ENCODE measurements at regions not wholly inside any gene's neighbourhood (a gene's known extent, or its start where the extent isn't known, plus 50 kb on each side); places are given as distances from the start of the nearest gene placed in this dataset.

GRCh38 chr10:128885573-128886555, 581.2 kb upstream of the MGMT start:
- no peak for DNase-seq

GRCh38 chr10:128887856-128888255, 579.2 kb upstream of the MGMT start:
- no peak for DNase-seq

- DNase-seq: no peak
Observed at GRCh38 chr10:128892005-128892404, 575.0 kb upstream of the MGMT start.

- DNase-seq: no peak
Observed at GRCh38 chr10:128894641-128895040, 572.4 kb upstream of the MGMT start.

- DNase-seq: no peak
Observed at GRCh38 chr10:128895473-128895872, 571.6 kb upstream of the MGMT start.

GRCh38 chr10:128896116-128896795, 570.8 kb upstream of the MGMT start:
- DNase-seq: no peak

- DNase-seq: no peak
Observed at GRCh38 chr10:128896963-128897362, 570.1 kb upstream of the MGMT start.

GRCh38 chr10:128897401-128898129, 569.5 kb upstream of the MGMT start:
- no peak for DNase-seq

- DNase-seq: no peak
Observed at GRCh38 chr10:128898133-128898915, 568.7 kb upstream of the MGMT start.

GRCh38 chr10:128898916-128899195, 568.2 kb upstream of the MGMT start:
- DNase-seq: no peak

- DNase-seq: no peak
Observed at GRCh38 chr10:128900456-128900855, 566.6 kb upstream of the MGMT start.

- no peak for DNase-seq
Observed at GRCh38 chr10:128901236-128901635, 565.8 kb upstream of the MGMT start.

GRCh38 chr10:128902031-128902710, 564.9 kb upstream of the MGMT start:
- DNase-seq: no peak

- DNase-seq: no peak
Observed at GRCh38 chr10:128907155-128907941, 559.7 kb upstream of the MGMT start.

GRCh38 chr10:128908099-128908498, 558.9 kb upstream of the MGMT start:
- DNase-seq: no peak

- no peak for DNase-seq
Observed at GRCh38 chr10:128908499-128908898, 558.5 kb upstream of the MGMT start.

- DNase-seq: no peak
Observed at GRCh38 chr10:128912568-128913311, 554.3 kb upstream of the MGMT start.

- DNase-seq: no peak
Observed at GRCh38 chr10:128914681-128915080, 552.4 kb upstream of the MGMT start.

- DNase-seq: no peak
Observed at GRCh38 chr10:128915630-128916029, 551.4 kb upstream of the MGMT start.

- no peak for DNase-seq
Observed at GRCh38 chr10:128916383-128916782, 550.7 kb upstream of the MGMT start.
